Mucosa of stomach (tissue), 1 donor: ENCODE measurements at regions not wholly inside any gene's neighbourhood (a gene's known extent, or its start where the extent isn't known, plus 50 kb on each side); places are given as distances from the start of the nearest gene placed in this dataset.
"Not testable (repeated sequence)": the region's sequence is repeated elsewhere in the genome, so short reads cannot be mapped to it uniquely, and the experiment has no call there.

Experiments used
- H3K27me3 ChIP-seq: one replicate; pipeline ENCODE4 v1.7.0; 2013; ENCODE audit warnings: mild to moderate bottlenecking, low read length; ENCODE audit not compliant: control insufficient read depth, insufficient read depth
- H3K36me3 ChIP-seq: one replicate; pipeline ENCODE4 v1.7.0; 2013; ENCODE audit warnings: low read length; ENCODE audit not compliant: control insufficient read depth, insufficient read depth
- H3K4me1 ChIP-seq: one replicate; pipeline ENCODE4 v1.7.0; 2013; ENCODE audit warnings: mild to moderate bottlenecking, low read length; ENCODE audit not compliant: control insufficient read depth, insufficient read depth
- H3K4me3 ChIP-seq: one replicate; pipeline ENCODE4 v1.7.0; 2013; ENCODE audit warnings: low read length
- H3K9ac ChIP-seq: one replicate; pipeline ENCODE4 v1.7.0; 2013; ENCODE audit warnings: mild to moderate bottlenecking, low read length, moderate library complexity
- H3K9me3 ChIP-seq: one replicate; pipeline ENCODE4 v1.7.0; 2013; ENCODE audit warnings: mild to moderate bottlenecking, low read length, moderate library complexity; ENCODE audit not compliant: control insufficient read depth
- donor health status: Pancreatic carcinoma.

DNA sequence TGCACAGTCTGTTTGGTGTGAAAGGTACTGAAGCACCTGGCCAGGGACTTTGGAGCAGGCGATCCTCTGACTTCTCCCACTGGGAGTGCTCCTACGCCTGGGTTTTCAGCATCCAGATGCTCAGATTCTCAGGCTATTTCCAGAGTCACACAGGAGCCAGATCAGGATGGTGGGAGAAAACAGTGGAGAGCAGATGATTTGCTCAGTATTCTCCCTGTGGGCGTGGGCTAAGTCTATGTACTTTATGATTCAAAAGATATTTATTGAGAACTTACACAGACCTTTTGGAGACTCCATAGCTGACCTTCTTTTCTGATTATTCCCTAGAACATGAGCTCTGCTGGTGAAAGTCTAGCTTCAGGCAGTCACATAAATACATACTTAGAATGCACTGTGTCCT lies 134.6 kb downstream of the TENT5C start:
- no peak overlapping the region for H3K4me3 ChIP-seq
- no peaks in the 10 kb centered on the region for H3K9me3 ChIP-seq
- H3K4me1 ChIP-seq, result no peaks in the 10 kb centered on the region
- H3K27me3 ChIP-seq, result no peaks in the 10 kb centered on the region
- H3K9ac ChIP-seq, result no peak overlapping the region
- H3K36me3 ChIP-seq, result no peaks in the 10 kb centered on the region

DNA sequence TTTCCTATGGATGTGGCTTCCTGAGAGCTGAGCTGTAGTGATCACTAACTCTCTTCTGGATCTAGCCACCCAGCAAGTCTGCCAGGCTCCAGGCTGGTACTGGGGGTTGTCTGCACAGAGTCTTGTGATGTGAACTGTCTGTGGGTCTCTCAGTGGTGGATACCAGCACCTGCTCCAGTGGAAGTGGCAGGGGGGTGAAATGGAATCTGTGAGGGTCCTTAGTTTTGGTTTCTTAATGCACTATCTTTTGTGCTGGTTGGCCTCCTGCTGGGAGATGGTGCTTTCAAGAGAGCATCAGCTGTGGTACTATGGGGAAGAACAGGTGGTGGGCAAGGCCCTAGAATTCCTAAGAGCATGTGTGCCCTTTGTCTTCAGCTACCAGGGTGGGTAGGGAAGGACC lies 140.7 kb downstream of the TENT5C start:
- H3K4me1 ChIP-seq, H3K27me3 ChIP-seq, H3K4me3 ChIP-seq, H3K9me3 ChIP-seq, H3K9ac ChIP-seq, H3K36me3 ChIP-seq: not testable (repeated sequence)

DNA sequence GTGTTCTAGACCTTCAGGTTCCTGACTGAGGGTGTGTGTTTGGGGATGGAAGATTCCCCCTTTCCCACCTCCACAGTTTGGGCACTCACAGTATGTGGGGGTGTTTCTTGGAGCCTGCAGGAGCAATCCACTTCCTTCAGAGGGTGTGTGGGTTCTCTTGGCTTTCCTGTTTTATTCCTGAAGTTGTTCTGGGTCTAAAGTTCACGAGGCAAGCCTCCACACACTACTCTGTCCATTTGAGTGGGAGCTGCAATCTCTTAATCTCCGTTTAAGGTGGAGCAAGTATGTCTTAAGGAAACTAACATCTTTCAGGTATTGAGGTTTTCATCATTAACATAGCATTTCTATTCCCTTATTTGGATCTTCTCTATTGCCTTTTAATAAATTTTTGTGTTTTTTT lies 141.8 kb downstream of the TENT5C start:
- Histone ChIP-seq H3K4me3 (no peak overlapping the region), H3K4me1 (no peaks in the 10 kb centered on the region), H3K9me3 (no peaks in the 10 kb centered on the region), H3K36me3 (no peaks in the 10 kb centered on the region), H3K9ac (no peak overlapping the region), H3K27me3 (no peaks in the 10 kb centered on the region)

DNA sequence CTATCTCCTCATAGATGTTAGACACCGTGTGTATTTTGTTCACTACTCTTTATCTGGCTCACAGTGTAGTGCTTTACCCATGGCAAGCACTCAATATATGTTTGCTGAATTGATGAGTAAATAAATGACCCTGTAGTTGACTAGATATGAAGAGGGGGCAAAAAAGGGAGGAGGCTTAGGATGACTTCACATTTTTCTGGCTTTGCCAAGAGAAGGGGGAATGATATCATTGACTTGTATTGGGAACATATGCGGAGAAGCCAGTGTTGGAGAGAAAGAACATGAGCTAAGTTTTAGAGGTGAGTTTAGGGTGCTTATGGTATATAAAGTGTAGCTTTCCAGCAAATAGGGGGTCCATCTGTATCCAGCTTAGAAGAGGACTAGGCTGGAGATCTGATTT lies 145.5 kb downstream of the TENT5C start:
- Histone ChIP-seq H3K36me3 (no peaks in the 10 kb centered on the region), H3K27me3 (no peaks in the 10 kb centered on the region), H3K9ac (no peak overlapping the region), H3K4me3 (no peak overlapping the region), H3K4me1 (peaks cover 14% of the 10 kb centered on the region), H3K9me3 (no peaks in the 10 kb centered on the region)

DNA sequence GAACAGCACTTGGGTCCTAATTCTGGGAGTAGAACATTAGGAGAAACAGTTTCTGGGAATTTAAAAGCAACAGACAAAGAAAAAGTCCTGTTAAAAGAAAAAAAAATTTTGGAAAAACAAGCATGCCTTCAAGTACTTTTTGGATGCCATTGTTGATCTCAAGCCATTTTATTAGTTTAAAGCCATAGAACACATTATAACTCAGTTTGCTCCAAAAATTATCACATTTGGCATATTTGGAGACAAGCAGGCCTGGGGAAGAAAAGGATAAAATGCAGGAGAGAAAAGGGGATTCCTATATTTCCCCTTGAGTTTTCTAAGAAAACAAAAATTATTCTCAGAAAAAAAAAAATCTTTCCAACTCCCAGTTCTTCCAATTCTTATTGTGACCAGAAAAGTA lies 146.8 kb downstream of the TENT5C start:
- Histone ChIP-seq H3K27me3 (no peaks in the 10 kb centered on the region), H3K9me3 (no peaks in the 10 kb centered on the region), H3K4me3 (no peak overlapping the region), H3K9ac (no peak overlapping the region), H3K4me1 (peaks cover 14% of the 10 kb centered on the region), H3K36me3 (no peaks in the 10 kb centered on the region)

DNA sequence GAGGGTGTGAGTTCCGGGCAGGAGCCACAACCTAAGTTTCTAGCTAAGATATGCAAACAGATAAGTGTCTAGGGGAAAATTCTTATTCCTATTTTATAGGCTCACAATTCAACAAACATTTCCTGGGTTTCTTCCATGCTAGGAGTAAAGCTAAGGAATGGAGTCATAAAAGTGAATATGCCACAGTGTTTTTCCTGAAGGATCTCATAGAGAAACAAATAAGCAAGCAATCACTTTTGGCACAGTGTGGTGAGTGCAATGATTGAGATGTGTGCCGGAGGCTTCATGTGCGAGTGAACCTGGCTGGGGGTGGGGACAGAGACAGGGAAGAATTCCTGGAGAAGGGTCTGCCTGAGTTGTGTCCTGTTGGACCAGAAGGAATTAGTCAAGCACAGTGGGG lies 147.4 kb downstream of the TENT5C start:
- H3K9ac ChIP-seq, result no peak overlapping the region
- no peaks in the 10 kb centered on the region for H3K36me3 ChIP-seq
- no peaks in the 10 kb centered on the region for H3K27me3 ChIP-seq
- no peak overlapping the region for H3K4me3 ChIP-seq
- peaks cover 14% of the 10 kb centered on the region for H3K4me1 ChIP-seq
- H3K9me3 ChIP-seq, result no peaks in the 10 kb centered on the region

DNA sequence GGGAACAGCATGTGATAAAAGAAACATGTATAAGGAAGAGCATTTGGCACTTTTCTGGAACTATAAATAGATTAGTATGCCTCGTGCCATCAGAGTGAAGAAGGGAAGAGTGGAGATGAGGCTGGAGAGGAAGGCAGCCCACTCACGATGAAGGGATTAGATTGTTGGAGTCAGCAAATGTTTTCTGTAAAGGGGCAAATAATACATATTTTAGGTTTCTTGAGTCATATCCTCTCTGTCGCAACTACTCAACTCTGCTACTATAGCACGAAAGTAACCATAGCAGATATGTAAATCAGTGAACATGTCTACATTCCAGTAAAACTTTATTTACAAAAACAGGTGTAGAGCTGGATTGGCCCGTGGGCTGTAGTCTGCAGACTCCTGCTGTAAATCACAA lies 147.8 kb downstream of the TENT5C start:
- no peak overlapping the region for H3K9ac ChIP-seq

DNA sequence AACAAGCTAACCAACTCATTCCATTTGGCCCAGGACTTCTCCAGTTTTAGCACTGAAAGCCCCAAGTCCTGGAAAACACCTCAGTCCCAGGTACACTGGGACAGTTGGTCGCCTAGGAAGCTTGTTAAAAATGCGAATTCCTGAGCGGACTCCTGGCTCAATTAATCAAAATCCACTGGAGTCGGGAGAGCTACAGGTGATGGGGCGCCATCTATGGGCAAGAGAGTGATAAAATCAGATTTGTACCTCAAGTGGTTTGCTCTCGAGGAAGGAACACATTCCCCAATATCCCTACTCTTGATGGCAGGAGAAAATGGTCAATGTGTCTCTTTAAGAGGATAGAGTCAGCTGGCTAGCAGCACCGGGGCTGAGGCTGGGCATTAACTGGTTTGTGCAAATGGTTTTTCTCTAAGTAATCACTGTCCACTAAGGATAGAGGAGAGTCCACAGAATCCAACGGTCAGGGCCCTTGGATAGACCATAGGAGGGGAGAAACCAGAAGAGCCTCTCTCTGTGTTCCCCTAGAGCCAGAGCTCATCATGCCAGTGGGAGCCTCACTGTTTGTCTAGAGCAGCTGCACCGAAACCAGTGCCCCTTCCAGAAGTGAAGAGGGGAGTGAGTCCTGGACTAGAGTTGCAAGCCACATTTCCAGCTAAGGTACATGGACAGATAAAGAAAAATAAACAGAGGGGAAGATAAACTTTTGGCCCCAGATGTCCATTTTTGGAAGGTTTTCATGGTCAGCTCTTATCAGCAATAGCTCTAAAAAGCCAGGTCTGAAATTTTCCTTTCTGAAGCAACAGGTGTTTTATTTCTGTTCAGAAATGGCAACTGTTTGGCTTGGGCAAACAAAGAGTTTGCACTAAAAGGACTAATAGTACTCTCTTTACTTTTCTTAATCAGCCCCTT lies 148.5 kb downstream of the TENT5C start:
- Histone ChIP-seq H3K4me3 (no peak overlapping the region), H3K9me3 (no peaks in the 10 kb centered on the region), H3K36me3 (no peaks in the 10 kb centered on the region), H3K27me3 (no peaks in the 10 kb centered on the region), H3K9ac (no peak overlapping the region), H3K4me1 (peaks cover 25% of the 10 kb centered on the region)

More for the DNA sequence above, 147.8 kb downstream of the TENT5C start:
- Histone ChIP-seq H3K9me3 (no peaks in the 10 kb centered on the region), H3K4me1 (peaks cover 18% of the 10 kb centered on the region), H3K4me3 (no peak overlapping the region), H3K27me3 (no peaks in the 10 kb centered on the region), H3K36me3 (no peaks in the 10 kb centered on the region)

DNA sequence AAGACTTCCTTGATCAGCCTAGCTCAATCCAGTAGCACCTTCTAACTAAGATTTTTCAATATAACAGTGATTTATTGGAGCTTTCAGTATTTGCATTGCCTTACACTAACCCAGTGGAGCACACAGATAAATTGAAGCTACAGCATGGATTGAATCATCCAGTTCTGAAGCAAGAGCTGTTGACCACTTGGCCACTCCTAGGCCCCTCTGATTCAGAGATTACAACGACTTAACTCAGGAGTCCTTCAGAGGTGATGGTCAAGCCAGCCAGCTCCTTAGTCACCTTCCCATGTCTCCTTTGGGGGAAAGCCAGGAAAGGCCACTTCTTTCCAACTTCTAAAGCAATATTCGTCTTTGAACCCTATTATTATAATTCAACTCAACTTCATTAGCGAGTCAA lies 151.8 kb downstream of the TENT5C start:
- Histone ChIP-seq H3K4me1 (peaks cover 36% of the 10 kb centered on the region), H3K4me3 (no peak overlapping the region), H3K9ac (no peak overlapping the region), H3K36me3 (no peaks in the 10 kb centered on the region), H3K9me3 (no peaks in the 10 kb centered on the region), H3K27me3 (no peaks in the 10 kb centered on the region)

DNA sequence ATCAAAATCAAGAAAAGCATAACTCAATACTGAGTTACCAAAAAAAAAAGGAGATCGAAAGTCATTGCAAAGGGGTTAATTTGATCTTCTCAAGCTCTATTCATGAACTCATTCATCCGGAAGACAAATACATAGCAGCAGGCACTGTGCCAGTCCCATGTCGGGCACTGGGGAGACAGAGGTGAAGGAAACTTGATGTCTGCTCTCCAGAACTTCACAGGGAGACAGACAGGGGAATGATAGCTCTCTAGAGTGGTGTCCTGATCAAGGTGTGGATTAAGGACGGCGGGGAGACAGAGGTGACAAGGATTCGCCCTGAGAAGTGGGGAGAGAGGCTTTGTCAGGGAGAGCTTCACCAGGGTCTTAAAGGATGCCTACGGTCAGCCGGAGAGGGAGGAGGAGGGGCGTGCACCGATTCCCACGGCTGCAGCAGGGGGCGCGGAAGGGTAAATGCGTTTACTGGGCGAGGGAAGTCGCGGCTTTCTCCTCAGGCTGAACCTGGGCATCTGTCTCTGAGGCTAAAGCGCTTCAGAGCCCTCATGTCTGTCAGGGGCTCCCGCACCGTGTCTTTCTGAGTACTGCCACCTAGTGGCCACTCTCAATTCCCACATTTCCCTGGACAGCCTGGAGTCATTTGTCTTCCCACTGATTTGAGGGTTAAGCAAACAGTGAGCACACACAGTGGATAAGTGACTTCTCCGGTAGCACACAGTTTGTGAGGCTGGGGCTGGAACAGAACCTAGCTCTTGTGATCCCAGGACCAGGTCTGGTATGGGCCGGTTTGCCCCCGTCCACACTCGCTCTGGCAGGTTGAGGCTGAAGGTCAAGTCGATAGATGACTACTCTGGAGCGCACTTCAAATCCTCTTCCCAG lies 152.8 kb downstream of the TENT5C start:
- Histone ChIP-seq H3K9me3 (no peaks in the 10 kb centered on the region), H3K4me3 (peak overlapping the region; percentile 34), H3K36me3 (no peaks in the 10 kb centered on the region), H3K27me3 (no peaks in the 10 kb centered on the region), H3K9ac (peak overlapping the region; percentile 42), H3K4me1 (peaks cover 32% of the 10 kb centered on the region)

DNA sequence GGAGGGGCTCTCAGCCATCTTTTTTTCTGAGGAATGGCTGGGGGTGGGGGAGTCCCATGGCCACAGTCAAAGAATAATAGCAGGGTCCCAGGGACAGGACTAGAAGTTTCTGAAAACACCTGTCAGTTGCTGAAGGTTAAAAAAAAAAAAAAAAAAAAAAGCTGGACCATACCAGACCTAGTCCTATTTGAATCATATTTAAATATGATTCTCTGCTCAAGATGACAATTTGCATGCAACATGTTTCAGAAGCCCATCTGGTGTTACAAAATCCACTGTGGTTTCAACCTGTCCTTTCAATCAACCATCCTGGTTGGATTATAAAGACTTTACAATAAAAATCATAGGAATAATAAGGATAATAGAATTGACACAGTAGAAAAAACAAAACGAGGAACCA lies 153.7 kb downstream of the TENT5C start:
- Histone ChIP-seq H3K27me3 (no peaks in the 10 kb centered on the region), H3K4me3 (no peak overlapping the region), H3K9me3 (no peaks in the 10 kb centered on the region), H3K9ac (no peak overlapping the region), H3K4me1 (peaks cover 25% of the 10 kb centered on the region), H3K36me3 (no peaks in the 10 kb centered on the region)

DNA sequence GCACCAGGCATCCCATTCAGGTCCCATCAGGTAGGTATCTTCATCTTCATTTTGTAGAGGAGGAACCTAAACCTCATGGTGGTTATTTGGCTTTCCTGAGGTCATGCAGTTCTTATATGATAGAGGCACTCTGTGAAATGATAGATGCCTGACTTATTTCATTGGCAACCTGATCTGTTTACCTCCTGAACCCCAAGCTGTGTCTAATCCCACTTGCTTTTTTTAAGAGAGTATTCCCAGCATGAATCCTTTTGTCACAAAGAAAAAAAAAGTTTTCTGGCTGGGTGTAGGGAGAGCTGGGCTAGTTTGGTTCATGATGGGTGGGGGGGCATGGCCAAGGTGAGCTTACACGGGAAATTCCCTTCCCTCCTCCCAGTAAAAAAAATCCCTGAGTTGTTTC lies 154.2 kb downstream of the TENT5C start:
- Histone ChIP-seq H3K4me1 (peaks cover 22% of the 10 kb centered on the region), H3K27me3 (no peaks in the 10 kb centered on the region), H3K9ac (no peak overlapping the region), H3K4me3 (no peak overlapping the region), H3K9me3 (no peaks in the 10 kb centered on the region), H3K36me3 (no peaks in the 10 kb centered on the region)
